Adrenal gland (tissue), 9 donors: ENCODE measurements at regions not wholly inside any gene's neighbourhood (a gene's known extent, or its start where the extent isn't known, plus 50 kb on each side); places are given as distances from the start of the nearest gene placed in this dataset.
A peak's percentile ranks its signal among the peaks of the same experiment; 100 is the strongest.

Source experiments
- DNase-seq, 7 donors: peaks; one replicate each; pipeline ENCODE4 v3.0.0-alpha.2; 2019 to 2020
- H3K27ac ChIP-seq, 5 donors: fragments of 200-600 bp; sonication (generic) in 4 of 5; 1 replicate in 3 of 5; 2 replicates in 2 of 5; pipeline versions ENCODE4 v1.5.1 to v1.8.0; 2016 to 2020; ENCODE audit warnings: mild to moderate bottlenecking in 1 of 5
- H3K27me3 ChIP-seq: fragments of 200-600 bp; 2 replicates; pipeline ENCODE4 v1.8.0; 2021
- H3K36me3 ChIP-seq, 2 donors: fragments of 200-600 bp; replicated peaks in 1 of 2; 1 replicate in 1 of 2; 2 replicates in 1 of 2; pipeline versions ENCODE4 v1.5.1 to v1.8.0; 2018 to 2022
- H3K4me1 ChIP-seq, 2 donors: fragments of 200-600 bp; replicated peaks in 1 of 2; 1 replicate in 1 of 2; 2 replicates in 1 of 2; pipeline versions ENCODE4 v1.5.1 to v1.8.0; 2018 to 2021
- H3K4me3 ChIP-seq, 4 donors: fragments of 200-600 bp; sonication (generic) in 3 of 4; one replicate each; pipeline ENCODE4 v1.5.1; 2016 to 2018
- H3K9me3 ChIP-seq, 3 donors: fragments of 200-600 bp; sonication (generic) in 1 of 3; replicated peaks in 1 of 3; 1 replicate in 2 of 3; 2 replicates in 1 of 3; pipeline versions ENCODE4 v1.5.1 to v1.8.0; 2016 to 2021
- POLR2A ChIP-seq, 2 donors: fragments of 450-650 bp; IDR thresholded peaks; one replicate each; pipeline ENCODE4 v1.6.1; 2017; ENCODE audit warnings: antibody characterized with exemption in 2 of 2, mild to moderate bottlenecking in 2 of 2, moderate library complexity in 1 of 2
- WGBS, 4 donors: extraction: QIAGEN DNeasy Blood & Tissue Kit in 2 of 4; methylation state at CpG; one replicate each; pipeline versions ENCODE4 v1.1.5 to v1.1.7; 2013 to 2017; 5-methylcytosine and 5-hydroxymethylcytosine counted together
- intact Hi-C, 2 donors: fragments of 100-400 bp; cut with DNase I; formaldehyde crosslinking; loops; one replicate each; pipeline versions ENCODE4 v1.14.1 to v1.15.0; 2022 to 2023
- TF ChIP-seq, protein P1 (sequence below), 6 experiments: fragments of 450-650 bp in 4 of 6; fragments of 200-600 bp in 2 of 6; sonication (generic) in 1 of 6; IDR thresholded peaks; 1 replicate in 5 of 6; 2 replicates in 1 of 6; pipeline versions ENCODE4 v1.5.1 to v1.8.0; 2016 to 2021; ENCODE audit warnings: antibody characterized with exemption in 6 of 6, mild to moderate bottlenecking in 2 of 6, moderate library complexity in 1 of 6
- donor health status: healthy with polysubstance abuse.
- donor health status: Bipolar disorder and iron deficiency.
- donor health status: DM: yes; HTN: yes; CAD: no.
- donor health status: DM: no; HTN: no; CAD: no.
- donor health status: DM: no; HTN: no; CAD: no.

DNA sequence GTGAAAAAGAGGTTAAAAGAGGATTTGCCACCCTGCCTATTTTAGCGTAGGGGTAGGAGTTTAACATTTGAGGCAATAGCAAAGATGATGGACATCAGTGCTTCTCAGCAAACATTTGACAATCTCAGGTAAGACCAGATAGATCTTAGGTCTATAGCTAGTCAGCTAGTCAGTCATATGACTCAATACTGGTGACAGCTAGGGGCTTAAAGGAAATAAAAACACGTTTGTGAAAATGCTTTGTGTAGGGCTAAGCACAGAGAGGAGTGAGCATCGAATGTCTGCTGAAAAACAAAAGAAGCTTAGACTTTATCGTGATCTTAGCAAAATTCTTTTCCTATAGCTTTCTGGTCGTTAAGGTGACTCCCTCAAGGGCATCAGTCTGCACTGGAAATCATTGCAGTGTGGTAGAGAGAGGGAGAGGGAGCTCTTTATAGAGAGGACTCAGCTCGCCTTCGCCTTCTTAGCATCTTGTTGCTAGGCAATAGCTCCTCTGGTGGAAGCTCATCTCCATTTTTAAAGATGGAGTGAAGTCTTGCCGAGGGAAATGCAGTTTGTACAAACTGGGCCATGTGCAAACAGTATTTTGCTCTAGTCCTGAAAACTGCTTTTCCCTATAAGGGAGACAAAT lies 62.8 kb upstream of the SLC38A11 start:
- no peaks in the 10 kb centered on the region for H3K36me3 ChIP-seq
- H3K27me3 ChIP-seq = no peaks in the 10 kb centered on the region
- no peaks in the 10 kb centered on the region for H3K9me3 ChIP-seq
- no peak overlapping the region for H3K27ac ChIP-seq
- DNase-seq = no peak
- H3K4me1 ChIP-seq = peaks cover 0 to 6% of the 10 kb centered on the region in 2 donors
- H3K4me3 ChIP-seq = no peak overlapping the region
- no peak for TF ChIP-seq POLR2A (IDR thresholded peaks at IDR 0.05)
- TF ChIP-seq, protein P1, sequence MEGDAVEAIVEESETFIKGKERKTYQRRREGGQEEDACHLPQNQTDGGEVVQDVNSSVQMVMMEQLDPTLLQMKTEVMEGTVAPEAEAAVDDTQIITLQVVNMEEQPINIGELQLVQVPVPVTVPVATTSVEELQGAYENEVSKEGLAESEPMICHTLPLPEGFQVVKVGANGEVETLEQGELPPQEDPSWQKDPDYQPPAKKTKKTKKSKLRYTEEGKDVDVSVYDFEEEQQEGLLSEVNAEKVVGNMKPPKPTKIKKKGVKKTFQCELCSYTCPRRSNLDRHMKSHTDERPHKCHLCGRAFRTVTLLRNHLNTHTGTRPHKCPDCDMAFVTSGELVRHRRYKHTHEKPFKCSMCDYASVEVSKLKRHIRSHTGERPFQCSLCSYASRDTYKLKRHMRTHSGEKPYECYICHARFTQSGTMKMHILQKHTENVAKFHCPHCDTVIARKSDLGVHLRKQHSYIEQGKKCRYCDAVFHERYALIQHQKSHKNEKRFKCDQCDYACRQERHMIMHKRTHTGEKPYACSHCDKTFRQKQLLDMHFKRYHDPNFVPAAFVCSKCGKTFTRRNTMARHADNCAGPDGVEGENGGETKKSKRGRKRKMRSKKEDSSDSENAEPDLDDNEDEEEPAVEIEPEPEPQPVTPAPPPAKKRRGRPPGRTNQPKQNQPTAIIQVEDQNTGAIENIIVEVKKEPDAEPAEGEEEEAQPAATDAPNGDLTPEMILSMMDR (IDR thresholded peaks at IDR 0.05) = no peak
- intact Hi-C loops = loop anchor here in 1 of 2 donors (5.0 kb wide), 1 partner anchor 184 kb away; the partner anchor contains the start of gene SCN3A
- WGBS, 4 donors = 34 to 46% (median 39%) methylated on average over 8 of the region's 8 CpGs

DNA sequence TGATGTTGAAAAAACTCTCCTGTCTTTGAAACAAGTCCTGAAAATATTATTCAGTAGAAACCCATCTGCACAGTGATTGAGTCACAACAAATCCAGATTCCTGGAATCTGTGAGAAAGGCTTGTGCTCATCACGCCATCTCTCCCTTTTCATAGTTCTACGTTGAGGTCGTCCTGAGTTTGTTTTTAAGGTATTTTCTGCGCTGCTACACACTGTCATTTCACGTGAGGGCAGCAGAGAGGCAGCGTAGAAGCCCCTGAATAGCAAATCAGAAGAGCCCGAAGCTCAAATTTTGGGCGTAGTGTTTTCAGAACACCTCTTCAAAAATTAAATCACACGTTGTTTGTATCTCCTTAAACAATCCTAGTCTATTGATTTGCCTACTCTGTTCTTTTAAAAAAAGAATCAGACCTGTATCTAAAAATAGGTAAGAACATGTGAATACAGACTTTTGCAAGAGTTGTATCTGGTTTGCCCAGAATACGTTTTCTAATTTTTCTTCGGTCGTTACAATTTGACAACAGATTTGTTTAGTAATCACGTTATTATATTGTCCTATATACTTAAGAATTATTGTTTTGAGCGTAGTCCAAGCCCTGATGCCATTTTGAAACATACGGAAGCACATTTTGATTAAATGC lies 61.6 kb upstream of the SLC38A11 start:
- intact Hi-C loops = loop anchor here in 1 of 2 donors (5.0 kb wide), 1 partner anchor 185 kb away; the partner anchor contains the start of gene SCN3A
- no peaks in the 10 kb centered on the region for H3K36me3 ChIP-seq
- no peaks in the 10 kb centered on the region for H3K27me3 ChIP-seq
- no peak overlapping the region for H3K4me3 ChIP-seq
- TF ChIP-seq, protein P1 (IDR thresholded peaks at IDR 0.05) = peak; percentile 29 to 57 (median 46)
- TF ChIP-seq POLR2A (IDR thresholded peaks at IDR 0.05) = no peak
- no peaks in the 10 kb centered on the region for H3K9me3 ChIP-seq
- 21 to 25% (median 22%) methylated on average over 15 of the region's 15 CpGs for WGBS, 4 donors
- no peak overlapping the region for H3K27ac ChIP-seq
- peak in 6 of 7 donors; percentile 19 to 71 (median 38) for DNase-seq
- peaks cover 0 to 6% of the 10 kb centered on the region in 2 donors for H3K4me1 ChIP-seq

DNA sequence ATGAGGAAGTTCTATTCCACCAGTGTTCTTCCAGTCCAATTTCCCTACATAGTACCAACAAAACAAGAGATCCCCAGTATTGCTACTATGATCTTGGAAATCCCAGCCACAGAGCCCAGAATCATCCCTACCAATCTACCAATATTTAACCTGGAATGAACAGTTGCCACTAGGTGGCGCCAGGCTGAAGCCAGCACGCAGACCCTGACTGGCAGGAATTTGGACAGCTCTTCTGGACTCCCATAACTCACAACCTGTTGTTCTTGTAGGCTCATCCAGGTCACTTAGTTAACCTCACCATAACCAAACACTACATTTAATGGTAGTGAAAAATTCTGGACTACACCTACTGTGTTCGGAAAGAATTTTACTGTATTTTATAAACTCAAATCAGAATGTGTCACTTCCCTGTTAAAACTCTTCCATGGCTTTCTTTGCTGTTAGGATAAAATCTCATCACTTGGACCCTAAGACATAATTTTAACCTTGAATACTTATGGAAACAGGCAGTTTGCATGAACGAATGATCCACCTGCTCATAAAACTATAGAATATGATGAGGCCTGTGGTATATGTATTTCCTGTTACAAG lies 59.8 kb upstream of the SLC38A11 start:
- Histone ChIP-seq H3K9me3 (no peaks in the 10 kb centered on the region), H3K27me3 (no peaks in the 10 kb centered on the region), H3K4me1 (peaks cover 0 to 6% of the 10 kb centered on the region in 2 donors), H3K4me3 (no peak overlapping the region), H3K27ac (no peak overlapping the region), H3K36me3 (no peaks in the 10 kb centered on the region)
- DNase-seq = peak; percentile 61 to 90 (median 77)
- intact Hi-C loops = loop anchor here in 1 of 2 donors (5.0 kb wide), 1 partner anchor 187 kb away; the partner anchor contains the start of gene SCN3A
- TF ChIP-seq, protein P1 (IDR thresholded peaks at IDR 0.05) = peak; percentile 64 to 93 (median 75)
- TF ChIP-seq POLR2A (IDR thresholded peaks at IDR 0.05) = no peak
- 17 to 23% (median 20%) methylated on average over 4 of the region's 4 CpGs for WGBS, 4 donors

DNA sequence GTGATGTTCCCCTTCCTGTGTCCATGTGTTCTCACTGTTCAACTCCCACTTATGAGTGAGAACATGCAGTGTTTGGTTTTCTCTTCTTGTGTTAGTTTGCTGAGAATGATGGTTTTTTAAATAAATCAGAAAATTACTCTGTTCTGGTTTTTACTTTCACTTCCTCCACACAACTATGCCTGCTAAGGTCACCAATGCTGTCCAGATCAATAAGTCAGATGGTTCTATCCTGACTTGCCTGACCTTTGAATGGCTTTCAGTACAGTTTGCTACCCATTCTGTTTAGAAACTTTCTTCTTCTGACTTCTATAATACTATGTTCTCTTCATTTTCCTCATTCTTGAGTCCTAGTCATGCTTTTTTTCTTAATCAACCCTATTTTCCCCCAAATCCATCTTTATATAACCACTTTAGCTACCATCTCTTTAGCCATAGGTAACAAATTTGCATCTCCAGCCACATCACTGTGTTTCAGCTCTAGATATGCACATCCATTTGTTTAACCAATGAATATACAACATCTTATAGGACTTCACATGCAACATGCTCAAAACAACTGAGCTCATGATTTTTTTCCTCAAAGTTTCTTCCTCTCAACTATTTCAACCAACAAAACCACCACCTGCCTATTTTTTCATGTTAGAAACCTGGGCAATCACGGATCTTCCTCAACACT lies 58.8 kb upstream of the SLC38A11 start:
- Histone ChIP-seq H3K4me3 (no peak overlapping the region), H3K27me3 (no peaks in the 10 kb centered on the region), H3K9me3 (no peaks in the 10 kb centered on the region), H3K4me1 (peaks cover 0 to 9% of the 10 kb centered on the region in 2 donors), H3K27ac (no peak overlapping the region), H3K36me3 (no peaks in the 10 kb centered on the region)
- no peak for DNase-seq
- TF ChIP-seq, protein P1 (IDR thresholded peaks at IDR 0.05) = no peak
- no peak for TF ChIP-seq POLR2A (IDR thresholded peaks at IDR 0.05)
- intact Hi-C loops = loop anchor here in 1 of 2 donors (5.0 kb wide), 1 partner anchor 198 kb away; no protein-coding TSS in a partner anchor
- WGBS, 4 donors = 33 to 60% (median 41%) methylated on average over 1 of the region's 1 CpG
